ENCODE measurements at regions not wholly inside any gene's neighbourhood (a gene's known extent, or its start where the extent isn't known, plus 50 kb on each side); places are given as distances from the start of the nearest gene placed in this dataset.

DNA sequence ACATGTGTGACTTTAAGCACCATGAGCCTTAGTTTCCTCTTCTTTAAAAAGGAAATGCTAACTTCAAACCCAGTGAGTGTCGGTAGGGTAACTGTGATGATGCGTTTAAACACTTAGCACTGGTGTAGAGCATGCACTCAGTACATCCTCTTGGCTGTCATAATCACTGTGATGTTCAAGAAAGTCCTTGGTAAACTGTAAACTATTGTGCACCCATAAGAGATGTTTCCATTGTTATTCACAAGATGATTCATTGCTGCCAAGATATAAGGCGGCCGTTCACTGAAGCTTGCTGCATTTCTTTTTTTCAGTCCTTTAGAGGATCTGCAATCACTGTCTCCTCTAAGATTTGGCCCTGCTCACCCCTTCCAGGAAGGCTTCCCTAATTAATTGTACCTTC, 61.8 kb upstream of the DAB1 start:
- ChIA-PET POLR2A (no interaction called here), CTCF (no interaction called here)
- TF ChIP-seq, protein P1, sequence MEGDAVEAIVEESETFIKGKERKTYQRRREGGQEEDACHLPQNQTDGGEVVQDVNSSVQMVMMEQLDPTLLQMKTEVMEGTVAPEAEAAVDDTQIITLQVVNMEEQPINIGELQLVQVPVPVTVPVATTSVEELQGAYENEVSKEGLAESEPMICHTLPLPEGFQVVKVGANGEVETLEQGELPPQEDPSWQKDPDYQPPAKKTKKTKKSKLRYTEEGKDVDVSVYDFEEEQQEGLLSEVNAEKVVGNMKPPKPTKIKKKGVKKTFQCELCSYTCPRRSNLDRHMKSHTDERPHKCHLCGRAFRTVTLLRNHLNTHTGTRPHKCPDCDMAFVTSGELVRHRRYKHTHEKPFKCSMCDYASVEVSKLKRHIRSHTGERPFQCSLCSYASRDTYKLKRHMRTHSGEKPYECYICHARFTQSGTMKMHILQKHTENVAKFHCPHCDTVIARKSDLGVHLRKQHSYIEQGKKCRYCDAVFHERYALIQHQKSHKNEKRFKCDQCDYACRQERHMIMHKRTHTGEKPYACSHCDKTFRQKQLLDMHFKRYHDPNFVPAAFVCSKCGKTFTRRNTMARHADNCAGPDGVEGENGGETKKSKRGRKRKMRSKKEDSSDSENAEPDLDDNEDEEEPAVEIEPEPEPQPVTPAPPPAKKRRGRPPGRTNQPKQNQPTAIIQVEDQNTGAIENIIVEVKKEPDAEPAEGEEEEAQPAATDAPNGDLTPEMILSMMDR (IDR thresholded peaks at IDR 0.05; ENCODE audit: control extremely low read depth, extremely low read depth, low read depth, missing control alignments), result no peak
- no peak for DNase-seq (ENCODE audit: extremely low spot score)

DNA sequence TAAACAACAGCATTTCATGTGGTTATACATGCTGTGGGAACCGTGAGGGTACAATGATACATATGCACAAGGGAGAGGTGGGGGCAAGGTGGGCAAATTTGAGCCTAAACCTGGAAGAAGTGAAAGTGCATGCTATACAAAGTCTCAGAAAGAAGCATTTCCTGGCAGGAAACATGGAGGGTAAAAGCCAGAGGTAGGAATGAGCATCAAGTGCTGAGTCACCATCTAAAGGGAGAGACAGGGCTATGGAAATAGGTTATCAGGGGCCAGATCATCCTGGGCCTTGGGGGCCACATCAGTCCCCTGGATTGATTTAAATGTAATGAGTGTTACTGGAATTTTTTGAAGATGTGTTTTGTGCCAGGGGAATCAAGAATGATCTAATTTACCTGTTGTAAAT, 60.1 kb upstream of the DAB1 start:
- CTCF ChIA-PET, result no interaction called here
- POLR2A ChIA-PET, result no interaction called here
- no peak for DNase-seq (ENCODE audit: extremely low spot score)
- TF ChIP-seq, protein P1 (IDR thresholded peaks at IDR 0.05; ENCODE audit: control extremely low read depth, extremely low read depth, low read depth, missing control alignments), result no peak

DNA sequence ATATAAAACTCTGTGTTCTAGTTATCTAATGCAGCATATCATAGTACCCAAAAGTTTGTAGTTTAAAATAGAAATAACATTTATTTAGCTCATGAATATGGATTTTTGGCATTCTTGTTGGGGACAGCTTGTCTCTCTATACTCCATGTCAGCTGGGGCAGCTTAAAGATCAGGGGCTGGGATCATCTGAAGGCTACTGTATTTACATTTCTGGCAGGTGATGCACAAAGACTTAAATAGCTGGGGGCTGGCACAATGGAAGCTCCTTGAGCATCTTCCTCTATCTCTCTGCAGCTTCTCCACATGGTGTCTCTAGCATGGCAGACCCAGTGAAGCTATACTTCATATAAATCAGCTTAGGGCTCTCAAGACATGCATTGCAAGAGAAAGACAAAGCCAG, 55.6 kb upstream of the DAB1 start:
- ChIA-PET CTCF (interaction anchor here (1.1 to 1.3 kb wide), 2 partner anchors 15 to 21 kb away, joined by 3 to 4 read pairs; no protein-coding TSS in a partner anchor), POLR2A (no interaction called here)
- TF ChIP-seq, protein P1 (IDR thresholded peaks at IDR 0.05; ENCODE audit: control extremely low read depth, extremely low read depth, low read depth, missing control alignments), result no peak
- DNase-seq (ENCODE audit: extremely low spot score), result no peak

DNA sequence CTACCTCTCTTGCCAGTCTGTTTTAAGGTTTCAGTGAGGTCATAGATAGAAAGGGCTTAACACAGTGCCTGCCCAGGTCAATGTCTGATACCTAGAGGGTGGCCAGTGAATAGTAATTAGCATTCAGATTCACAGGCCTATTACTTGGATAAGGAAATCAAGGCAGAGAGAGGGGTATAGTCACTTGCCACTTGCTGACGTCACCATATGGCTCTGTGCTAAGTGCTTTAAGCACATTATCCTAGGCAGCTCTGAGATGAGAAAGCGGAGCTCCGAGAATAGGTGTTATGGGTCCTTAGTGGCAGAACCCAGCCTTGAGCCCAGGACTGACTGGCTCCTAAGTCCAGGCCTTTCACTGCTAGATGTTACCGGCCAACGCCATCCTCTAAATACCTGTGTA, 51.5 kb upstream of the DAB1 start:
- CTCF ChIA-PET, result no interaction called here
- POLR2A ChIA-PET, result no interaction called here

DNA sequence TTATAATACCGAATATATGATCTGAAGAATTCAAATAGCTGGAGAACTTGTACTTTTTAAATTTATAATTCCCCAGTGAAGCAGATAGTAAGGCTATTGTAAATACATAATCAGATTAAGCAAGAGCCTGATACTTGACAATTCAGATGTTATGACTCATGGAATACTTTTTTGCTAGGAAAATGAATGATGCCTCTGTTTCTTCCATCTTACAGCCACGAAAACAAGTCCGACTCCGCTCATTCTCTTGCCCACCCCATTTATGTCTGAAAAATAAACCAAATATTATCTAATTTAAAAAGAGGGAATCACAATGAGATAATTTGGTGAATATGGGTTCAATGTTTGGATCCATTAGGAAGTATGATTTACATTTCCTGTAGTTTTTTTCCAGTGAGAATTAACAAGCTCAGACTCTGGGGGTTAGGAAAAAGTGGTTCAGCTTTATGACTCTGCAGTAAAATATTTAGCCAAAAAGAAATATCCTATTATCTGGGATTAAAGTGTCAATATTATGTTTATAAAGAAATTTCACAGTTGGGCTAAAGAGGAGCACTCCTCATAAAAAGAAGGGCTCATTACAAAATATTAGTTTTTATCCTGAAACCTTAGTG, 50.4 kb upstream of the DAB1 start:
- no peak for DNase-seq (ENCODE audit: extremely low spot score)
- TF ChIP-seq, protein P1 (IDR thresholded peaks at IDR 0.05; ENCODE audit: control extremely low read depth, extremely low read depth, low read depth, missing control alignments), result no peak
- ChIA-PET CTCF (no interaction called here), POLR2A (no interaction called here)

More for the DNA sequence above, 51.5 kb upstream of the DAB1 start:
- no peak for DNase-seq (ENCODE audit: extremely low spot score)
- TF ChIP-seq, protein P1 (IDR thresholded peaks at IDR 0.05; ENCODE audit: control extremely low read depth, extremely low read depth, low read depth, missing control alignments), result no peak

Data from GM10248 (cell line).